Chondrocyte (in vitro differentiated cells): ENCODE measurements at regions not wholly inside any gene's neighbourhood (a gene's known extent, or its start where the extent isn't known, plus 50 kb on each side); places are given as distances from the start of the nearest gene placed in this dataset.
A peak's percentile ranks its signal among the peaks of the same experiment; 100 is the strongest.

Experiments used
- DNase-seq: peaks from one replicate; pipeline ENCODE4 v3.0.0; 2021; ENCODE audit warnings: mixed read lengths, low spot score
- H3K27ac Mint-ChIP-seq: one replicate; pipeline ENCODE4 v1.8.0; 2021; ENCODE audit warnings: mild to moderate bottlenecking, moderate library complexity, mixed read lengths; ENCODE audit not compliant: unreplicated experiment
- H3K27me3 Mint-ChIP-seq: 2 replicates; pipeline ENCODE4 v1.8.0; 2021; ENCODE audit warnings: low read depth, mixed read lengths
- H3K36me3 Mint-ChIP-seq: 2 replicates; pipeline ENCODE4 v1.8.0; 2021; ENCODE audit warnings: low read depth, mixed read lengths
- H3K4me1 Mint-ChIP-seq: 2 replicates; pipeline ENCODE4 v1.8.0; 2021; ENCODE audit warnings: low read depth, mild to moderate bottlenecking, mixed read lengths
- H3K4me3 Mint-ChIP-seq: one replicate; pipeline ENCODE4 v1.8.0; 2021; ENCODE audit warnings: mild to moderate bottlenecking, moderate library complexity, mixed read lengths; ENCODE audit not compliant: unreplicated experiment
- H3K9me3 Mint-ChIP-seq: 2 replicates; pipeline ENCODE4 v1.8.0; 2021; ENCODE audit warnings: low read depth, mixed read lengths
- TF ChIP-seq, protein P1 (sequence below): fragments of 200-600 bp; sonication (generic); IDR thresholded peaks from 2 replicates; pipeline ENCODE4 v1.5.0; 2021; ENCODE audit warnings: antibody characterized with exemption, mild to moderate bottlenecking, moderate library complexity

DNA sequence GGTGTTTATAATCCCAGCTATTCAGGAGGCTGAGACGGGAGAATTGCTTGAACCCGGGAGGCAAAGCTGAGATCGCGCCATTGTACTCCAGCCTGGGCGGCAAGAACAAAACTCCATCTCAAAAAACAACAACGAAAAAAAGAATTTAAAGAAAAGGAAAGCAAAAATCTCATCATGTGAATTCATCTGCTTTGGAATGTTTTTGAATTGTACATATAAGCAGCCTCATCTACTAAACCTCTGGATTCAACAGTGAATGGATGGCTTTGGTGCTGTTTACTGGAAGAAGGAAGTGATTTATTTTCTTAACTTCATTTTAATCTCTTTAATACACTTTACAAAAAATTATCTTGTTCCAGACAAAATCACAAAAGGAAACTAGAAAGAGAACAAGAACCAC, 51.8 kb upstream of the PNRC1 start:
- H3K4me1 Mint-ChIP-seq: peaks cover 28% of the 10 kb centered on the region
- no peaks in the 10 kb centered on the region for H3K9me3 Mint-ChIP-seq
- no peak overlapping the region for H3K27ac Mint-ChIP-seq
- H3K4me3 Mint-ChIP-seq: no peak overlapping the region
- TF ChIP-seq, protein P1, sequence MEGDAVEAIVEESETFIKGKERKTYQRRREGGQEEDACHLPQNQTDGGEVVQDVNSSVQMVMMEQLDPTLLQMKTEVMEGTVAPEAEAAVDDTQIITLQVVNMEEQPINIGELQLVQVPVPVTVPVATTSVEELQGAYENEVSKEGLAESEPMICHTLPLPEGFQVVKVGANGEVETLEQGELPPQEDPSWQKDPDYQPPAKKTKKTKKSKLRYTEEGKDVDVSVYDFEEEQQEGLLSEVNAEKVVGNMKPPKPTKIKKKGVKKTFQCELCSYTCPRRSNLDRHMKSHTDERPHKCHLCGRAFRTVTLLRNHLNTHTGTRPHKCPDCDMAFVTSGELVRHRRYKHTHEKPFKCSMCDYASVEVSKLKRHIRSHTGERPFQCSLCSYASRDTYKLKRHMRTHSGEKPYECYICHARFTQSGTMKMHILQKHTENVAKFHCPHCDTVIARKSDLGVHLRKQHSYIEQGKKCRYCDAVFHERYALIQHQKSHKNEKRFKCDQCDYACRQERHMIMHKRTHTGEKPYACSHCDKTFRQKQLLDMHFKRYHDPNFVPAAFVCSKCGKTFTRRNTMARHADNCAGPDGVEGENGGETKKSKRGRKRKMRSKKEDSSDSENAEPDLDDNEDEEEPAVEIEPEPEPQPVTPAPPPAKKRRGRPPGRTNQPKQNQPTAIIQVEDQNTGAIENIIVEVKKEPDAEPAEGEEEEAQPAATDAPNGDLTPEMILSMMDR: no peak
- H3K36me3 Mint-ChIP-seq: no peaks in the 10 kb centered on the region
- H3K27me3 Mint-ChIP-seq: no peaks in the 10 kb centered on the region
- DNase-seq: no peak

DNA sequence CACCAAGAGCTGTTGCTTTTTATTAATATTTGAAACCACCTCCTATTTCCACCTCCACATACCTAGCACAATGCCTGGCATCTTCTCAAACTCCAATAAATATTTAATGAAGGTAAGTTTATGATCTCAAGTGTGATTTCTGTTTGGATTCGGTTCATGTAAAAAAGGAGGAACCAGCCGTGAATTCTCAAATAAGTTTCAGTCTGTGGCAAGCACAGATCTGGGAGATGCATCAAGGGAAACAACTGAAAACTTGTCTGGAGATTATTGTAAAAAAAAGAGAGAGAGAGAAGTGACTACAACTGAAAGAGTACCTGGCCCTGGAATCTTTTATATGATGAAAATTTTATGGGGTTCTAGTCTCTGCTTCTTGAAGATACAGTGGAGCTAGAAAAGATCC, 52.8 kb upstream of the PNRC1 start:
- TF ChIP-seq, protein P1: no peak
- no peaks in the 10 kb centered on the region for H3K36me3 Mint-ChIP-seq
- H3K27ac Mint-ChIP-seq: no peak overlapping the region
- no peaks in the 10 kb centered on the region for H3K27me3 Mint-ChIP-seq
- no peak for DNase-seq
- H3K9me3 Mint-ChIP-seq: no peaks in the 10 kb centered on the region
- H3K4me1 Mint-ChIP-seq: peaks cover 38% of the 10 kb centered on the region
- no peak overlapping the region for H3K4me3 Mint-ChIP-seq

GRCh38 chr6:89026151-89026550, 54.4 kb upstream of the PNRC1 start:
- no peaks in the 10 kb centered on the region for H3K9me3 Mint-ChIP-seq
- H3K27me3 Mint-ChIP-seq: no peaks in the 10 kb centered on the region
- peaks cover 47% of the 10 kb centered on the region for H3K4me1 Mint-ChIP-seq
- H3K36me3 Mint-ChIP-seq: no peaks in the 10 kb centered on the region
- TF ChIP-seq, protein P1: no peak
- no peak for DNase-seq
- no peak overlapping the region for H3K27ac Mint-ChIP-seq
- no peak overlapping the region for H3K4me3 Mint-ChIP-seq

DNA sequence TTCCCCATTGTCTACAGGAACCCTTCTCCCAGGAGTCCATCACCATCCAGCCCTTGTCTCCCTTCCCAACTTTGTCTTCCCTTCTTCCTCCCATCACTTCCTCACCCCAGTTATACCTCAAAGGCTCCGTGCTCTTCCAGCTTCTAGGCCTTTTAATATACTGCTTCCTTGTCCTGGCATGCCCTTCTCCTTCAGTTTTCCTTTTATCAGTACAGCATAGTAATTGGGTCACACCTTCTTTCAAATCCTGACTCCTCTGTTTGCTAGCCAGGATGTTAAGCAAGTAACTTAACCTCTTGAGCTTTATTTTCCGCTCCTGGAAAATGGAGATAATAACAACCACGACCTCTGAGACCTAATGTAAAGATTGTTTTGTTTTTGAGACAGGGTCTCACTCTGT, 54.9 kb upstream of the PNRC1 start:
- Mint-ChIP-seq H3K27ac (no peak overlapping the region), H3K9me3 (no peaks in the 10 kb centered on the region), H3K4me1 (peaks cover 47% of the 10 kb centered on the region), H3K27me3 (no peaks in the 10 kb centered on the region), H3K4me3 (no peak overlapping the region), H3K36me3 (no peaks in the 10 kb centered on the region)
- DNase-seq: no peak
- TF ChIP-seq, protein P1: no peak

GRCh38 chr6:89024456-89024855, 56.1 kb upstream of the PNRC1 start:
- Mint-ChIP-seq H3K4me1 (peaks cover 47% of the 10 kb centered on the region), H3K27me3 (no peaks in the 10 kb centered on the region), H3K27ac (peak overlapping the region; percentile 22), H3K36me3 (no peaks in the 10 kb centered on the region), H3K4me3 (no peak overlapping the region), H3K9me3 (no peaks in the 10 kb centered on the region)
- DNase-seq: no peak
- TF ChIP-seq, protein P1: no peak
